ENCODE measurements at regions not wholly inside any gene's neighbourhood (a gene's known extent, or its start where the extent isn't known, plus 50 kb on each side); places are given as distances from the start of the nearest gene placed in this dataset.

GRCh38 chr1:81729239-81729638 lies 71.5 kb upstream of the ADGRL2 start:
- TF ChIP-seq POLR2A (IDR thresholded peaks at IDR 0.05) = no peak
- TF ChIP-seq, protein P1, sequence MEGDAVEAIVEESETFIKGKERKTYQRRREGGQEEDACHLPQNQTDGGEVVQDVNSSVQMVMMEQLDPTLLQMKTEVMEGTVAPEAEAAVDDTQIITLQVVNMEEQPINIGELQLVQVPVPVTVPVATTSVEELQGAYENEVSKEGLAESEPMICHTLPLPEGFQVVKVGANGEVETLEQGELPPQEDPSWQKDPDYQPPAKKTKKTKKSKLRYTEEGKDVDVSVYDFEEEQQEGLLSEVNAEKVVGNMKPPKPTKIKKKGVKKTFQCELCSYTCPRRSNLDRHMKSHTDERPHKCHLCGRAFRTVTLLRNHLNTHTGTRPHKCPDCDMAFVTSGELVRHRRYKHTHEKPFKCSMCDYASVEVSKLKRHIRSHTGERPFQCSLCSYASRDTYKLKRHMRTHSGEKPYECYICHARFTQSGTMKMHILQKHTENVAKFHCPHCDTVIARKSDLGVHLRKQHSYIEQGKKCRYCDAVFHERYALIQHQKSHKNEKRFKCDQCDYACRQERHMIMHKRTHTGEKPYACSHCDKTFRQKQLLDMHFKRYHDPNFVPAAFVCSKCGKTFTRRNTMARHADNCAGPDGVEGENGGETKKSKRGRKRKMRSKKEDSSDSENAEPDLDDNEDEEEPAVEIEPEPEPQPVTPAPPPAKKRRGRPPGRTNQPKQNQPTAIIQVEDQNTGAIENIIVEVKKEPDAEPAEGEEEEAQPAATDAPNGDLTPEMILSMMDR (IDR thresholded peaks at IDR 0.05) = no peak
- TF ChIP-seq EP300 (IDR thresholded peaks at IDR 0.05) = no peak
- no peak for TF ChIP-seq POLR2AphosphoS5 (IDR thresholded peaks at IDR 0.05)

Data from sigmoid colon (tissue), 4 donors.